ENCODE measurements at regions not wholly inside any gene's neighbourhood (a gene's known extent, or its start where the extent isn't known, plus 50 kb on each side); places are given as distances from the start of the nearest gene placed in this dataset.

GRCh38 chr2:238502088-238502810 is 75.5 kb downstream of the ASB1 start:
- Mint-ChIP-seq H3K4me1 (ENCODE audit: low read depth) (no peaks in the 10 kb centered on the region), H3K27ac (no peak overlapping the region), H3K36me3 (no peaks in the 10 kb centered on the region), H3K9me3 (no peaks in the 10 kb centered on the region), H3K4me3 (no peak overlapping the region), H3K27me3 (no peaks in the 10 kb centered on the region)
- intact Hi-C loops (cut with micrococcal nuclease): no loop called here
- ChIA-PET POLR2A (no interaction called here), CTCF (no interaction called here)
- no peak for DNase-seq

GRCh38 chr2:238502956-238503791 is 76.4 kb downstream of the ASB1 start:
- Mint-ChIP-seq H3K27ac (no peak overlapping the region), H3K4me1 (ENCODE audit: low read depth) (no peaks in the 10 kb centered on the region), H3K27me3 (peaks cover 4% of the 10 kb centered on the region), H3K4me3 (no peak overlapping the region), H3K36me3 (no peaks in the 10 kb centered on the region), H3K9me3 (no peaks in the 10 kb centered on the region)
- ChIA-PET POLR2A (no interaction called here), CTCF (no interaction called here)
- no peak for DNase-seq
- intact Hi-C loops (cut with micrococcal nuclease): no loop called here

- Mint-ChIP-seq H3K36me3 (no peaks in the 10 kb centered on the region), H3K27ac (no peak overlapping the region), H3K4me1 (ENCODE audit: low read depth) (no peaks in the 10 kb centered on the region), H3K9me3 (no peaks in the 10 kb centered on the region), H3K4me3 (no peak overlapping the region), H3K27me3 (peaks cover 5% of the 10 kb centered on the region)
- DNase-seq: no peak
- ChIA-PET POLR2A (no interaction called here), CTCF (no interaction called here)
- intact Hi-C loops (cut with micrococcal nuclease): no loop called here
Observed at GRCh38 chr2:238504181-238504931, 77.6 kb downstream of the ASB1 start.

GRCh38 chr2:238505119-238505891 is 78.6 kb downstream of the ASB1 start:
- Mint-ChIP-seq H3K27me3 (peaks cover 5% of the 10 kb centered on the region), H3K4me1 (ENCODE audit: low read depth) (no peaks in the 10 kb centered on the region), H3K4me3 (no peak overlapping the region), H3K9me3 (no peaks in the 10 kb centered on the region), H3K36me3 (no peaks in the 10 kb centered on the region), H3K27ac (no peak overlapping the region)
- CTCF ChIA-PET: no interaction called here
- peak; percentile 5 for DNase-seq
- POLR2A ChIA-PET: no interaction called here
- intact Hi-C loops (cut with micrococcal nuclease): no loop called here

GRCh38 chr2:238505892-238506280 is 79.2 kb downstream of the ASB1 start:
- ChIA-PET POLR2A (no interaction called here), CTCF (no interaction called here)
- DNase-seq: no peak
- Mint-ChIP-seq H3K36me3 (no peaks in the 10 kb centered on the region), H3K27me3 (peaks cover 5% of the 10 kb centered on the region), H3K4me1 (ENCODE audit: low read depth) (no peaks in the 10 kb centered on the region), H3K27ac (no peak overlapping the region), H3K9me3 (no peaks in the 10 kb centered on the region), H3K4me3 (no peak overlapping the region)
- intact Hi-C loops (cut with micrococcal nuclease): no loop called here

- H3K4me3 Mint-ChIP-seq: no peak overlapping the region
- H3K27me3 Mint-ChIP-seq: peaks cover 5% of the 10 kb centered on the region
- ChIA-PET CTCF (no interaction called here), POLR2A (no interaction called here)
- H3K36me3 Mint-ChIP-seq: no peaks in the 10 kb centered on the region
- no peaks in the 10 kb centered on the region for H3K9me3 Mint-ChIP-seq
- H3K4me1 Mint-ChIP-seq (ENCODE audit: low read depth): no peaks in the 10 kb centered on the region
- H3K27ac Mint-ChIP-seq: no peak overlapping the region
- DNase-seq: no peak
- intact Hi-C loops (cut with micrococcal nuclease): no loop called here
Observed at GRCh38 chr2:238506371-238507068, 79.8 kb downstream of the ASB1 start.

GRCh38 chr2:238507836-238508235 is 81.1 kb downstream of the ASB1 start:
- intact Hi-C loops (cut with micrococcal nuclease): no loop called here
- no peaks in the 10 kb centered on the region for H3K9me3 Mint-ChIP-seq
- H3K27ac Mint-ChIP-seq: no peak overlapping the region
- H3K4me1 Mint-ChIP-seq (ENCODE audit: low read depth): no peaks in the 10 kb centered on the region
- ChIA-PET CTCF (no interaction called here), POLR2A (no interaction called here)
- no peaks in the 10 kb centered on the region for H3K36me3 Mint-ChIP-seq
- no peak for DNase-seq
- H3K27me3 Mint-ChIP-seq: peaks cover 5% of the 10 kb centered on the region
- no peak overlapping the region for H3K4me3 Mint-ChIP-seq

- Mint-ChIP-seq H3K4me1 (ENCODE audit: low read depth) (no peaks in the 10 kb centered on the region), H3K4me3 (no peak overlapping the region), H3K36me3 (no peaks in the 10 kb centered on the region), H3K27me3 (peaks cover 5% of the 10 kb centered on the region), H3K27ac (no peak overlapping the region), H3K9me3 (no peaks in the 10 kb centered on the region)
- CTCF ChIA-PET: no interaction called here
- POLR2A ChIA-PET: no interaction called here
- intact Hi-C loops (cut with micrococcal nuclease): no loop called here
- no peak for DNase-seq
Observed at GRCh38 chr2:238509151-238509835, 82.6 kb downstream of the ASB1 start.

- intact Hi-C loops (cut with micrococcal nuclease): no loop called here
- no peaks in the 10 kb centered on the region for H3K9me3 Mint-ChIP-seq
- H3K4me1 Mint-ChIP-seq (ENCODE audit: low read depth): no peaks in the 10 kb centered on the region
- H3K4me3 Mint-ChIP-seq: no peak overlapping the region
- ChIA-PET CTCF (no interaction called here), POLR2A (no interaction called here)
- H3K27me3 Mint-ChIP-seq: peaks cover 5% of the 10 kb centered on the region
- no peaks in the 10 kb centered on the region for H3K36me3 Mint-ChIP-seq
- no peak overlapping the region for H3K27ac Mint-ChIP-seq
- no peak for DNase-seq
Observed at GRCh38 chr2:238509903-238510302, 83.2 kb downstream of the ASB1 start.

- Mint-ChIP-seq H3K27me3 (peaks cover 5% of the 10 kb centered on the region), H3K4me3 (no peak overlapping the region), H3K4me1 (ENCODE audit: low read depth) (no peaks in the 10 kb centered on the region), H3K36me3 (no peaks in the 10 kb centered on the region), H3K9me3 (peaks cover 3% of the 10 kb centered on the region), H3K27ac (no peak overlapping the region)
- ChIA-PET POLR2A (no interaction called here), CTCF (no interaction called here)
- DNase-seq: no peak
- intact Hi-C loops (cut with micrococcal nuclease): no loop called here
Observed at GRCh38 chr2:238510911-238511613, 84.3 kb downstream of the ASB1 start.

GRCh38 chr2:238511614-238511950 is 84.9 kb downstream of the ASB1 start:
- no peak overlapping the region for H3K27ac Mint-ChIP-seq
- H3K4me1 Mint-ChIP-seq (ENCODE audit: low read depth): no peaks in the 10 kb centered on the region
- H3K9me3 Mint-ChIP-seq: peaks cover 8% of the 10 kb centered on the region
- peaks cover 2% of the 10 kb centered on the region for H3K36me3 Mint-ChIP-seq
- peaks cover 5% of the 10 kb centered on the region for H3K27me3 Mint-ChIP-seq
- ChIA-PET POLR2A (no interaction called here), CTCF (no interaction called here)
- DNase-seq: no peak
- no peak overlapping the region for H3K4me3 Mint-ChIP-seq
- intact Hi-C loops (cut with micrococcal nuclease): no loop called here
